GM23338 (cell line): ENCODE measurements at regions not wholly inside any gene's neighbourhood (a gene's known extent, or its start where the extent isn't known, plus 50 kb on each side); places are given as distances from the start of the nearest gene placed in this dataset.

ENCODE experiments used
- ATAC-seq: fragments of 200-7000 bp; cut with Tn5 transposase; 3 replicates; pipeline ENCODE4 v1.9.1; 2020
- DNase-seq: peaks from one replicate; pipeline ENCODE4 v3.0.0-alpha.2; 2015; ENCODE audit warnings: low spot score
- H2AFZ ChIP-seq: fragments of 200-600 bp; sonication (generic); 2 replicates; pipeline ENCODE4 v1.8.0; 2016; ENCODE audit warnings: antibody characterized with exemption, mild to moderate bottlenecking, moderate library complexity
- H3F3A ChIP-seq: fragments of 200-600 bp; sonication (generic); replicated peaks from 2 replicates; pipeline ENCODE4 v1.8.0; 2017; ENCODE audit warnings: antibody characterized with exemption, mixed run types, low read depth
- H3K27ac ChIP-seq: fragments of 200-600 bp; sonication (generic); 2 replicates; pipeline ENCODE4 v1.6.1; 2016; ENCODE audit warnings: low read depth
- H3K27me3 ChIP-seq: fragments of 200-600 bp; sonication (generic); 2 replicates; pipeline ENCODE4 v1.8.0; 2016; ENCODE audit warnings: mild to moderate bottlenecking, mixed run types, moderate library complexity; ENCODE audit not compliant: insufficient read depth
- H3K36me3 ChIP-seq: fragments of 200-600 bp; sonication (generic); 2 replicates; pipeline ENCODE4 v1.8.0; 2016; ENCODE audit warnings: mild to moderate bottlenecking; ENCODE audit not compliant: insufficient read depth
- H3K4me1 ChIP-seq: fragments of 200-600 bp; sonication (generic); 2 replicates; pipeline ENCODE4 v1.8.0; 2016; ENCODE audit warnings: mild to moderate bottlenecking, moderate library complexity; ENCODE audit not compliant: insufficient read depth
- H3K4me2 ChIP-seq: fragments of 200-600 bp; sonication (generic); 2 replicates; pipeline ENCODE4 v1.7.1; 2017; ENCODE audit warnings: mixed run types
- H3K4me3 ChIP-seq: fragments of 200-600 bp; sonication (generic); 2 replicates; pipeline ENCODE4 v1.6.1; 2016; ENCODE audit warnings: mixed run types
- H3K79me2 ChIP-seq: fragments of 200-600 bp; sonication (generic); replicated peaks from 2 replicates; pipeline ENCODE4 v1.8.0; 2017; ENCODE audit warnings: mild to moderate bottlenecking; ENCODE audit not compliant: insufficient read depth
- H3K9me2 ChIP-seq: fragments of 200-600 bp; sonication (generic); 2 replicates; pipeline ENCODE4 v1.8.0; 2017; ENCODE audit not compliant: insufficient read depth
- H4K20me1 ChIP-seq: fragments of 200-600 bp; sonication (generic); replicated peaks from 2 replicates; pipeline ENCODE4 v1.8.0; 2017; ENCODE audit warnings: mild to moderate bottlenecking; ENCODE audit not compliant: insufficient read depth
- H3K27ac Mint-ChIP-seq: 2 replicates; pipeline ENCODE4 v1.8.0; 2020; ENCODE audit warnings: inconsistent platforms, mild to moderate bottlenecking, moderate library complexity, mixed read lengths
- H3K27me3 Mint-ChIP-seq: 3 replicates; pipeline ENCODE4 v1.8.0; 2022; ENCODE audit warnings: low read depth, mild to moderate bottlenecking, moderate library complexity, mixed read lengths, inconsistent platforms; ENCODE audit not compliant: insufficient read depth, poor library complexity
- H3K36me3 Mint-ChIP-seq: 3 replicates; pipeline ENCODE4 v1.8.0; 2021; ENCODE audit warnings: low read depth, mild to moderate bottlenecking, inconsistent platforms, moderate library complexity, mixed read lengths
- H3K4me1 Mint-ChIP-seq: 3 replicates; pipeline ENCODE4 v1.8.0; 2020; ENCODE audit warnings: mild to moderate bottlenecking, inconsistent platforms, mixed read lengths
- H3K4me3 Mint-ChIP-seq: 3 replicates; pipeline ENCODE4 v1.8.0; 2021; ENCODE audit warnings: moderate library complexity, mild to moderate bottlenecking, inconsistent platforms, mixed read lengths
- H3K9me3 Mint-ChIP-seq: 3 replicates; pipeline ENCODE4 v1.8.0; 2020; ENCODE audit warnings: moderate library complexity, mild to moderate bottlenecking, inconsistent platforms, mixed read lengths
- CREB1 ChIP-seq: fragments of 250-450 bp; sonication (Bioruptor Pico); IDR thresholded peaks from 2 replicates; pipeline ENCODE4 v1.5.0; 2020; ENCODE audit warnings: low read depth, mild to moderate bottlenecking, moderate library complexity
- CTCF ChIP-seq, 2 experiments: fragments of 200-600 bp in 1 of 2; sonication (generic) in 1 of 2; conservative IDR thresholded peaks; 2 replicates each; pipeline versions ENCODE4 v1.5.1 to v1.6.1; 2016 to 2017; ENCODE audit warnings: antibody characterized with exemption in 2 of 2, low read depth in 2 of 2, mild to moderate bottlenecking in 2 of 2, moderate library complexity in 1 of 2
- EZH2 ChIP-seq: fragments of 200-600 bp; sonication (generic); IDR thresholded peaks from one replicate; pipeline ENCODE4 v1.8.0; 2017; ENCODE audit warnings: antibody characterized with exemption, mild to moderate bottlenecking, low read depth; ENCODE audit not compliant: unreplicated experiment
- EZH2phosphoT487 ChIP-seq: fragments of 200-600 bp; sonication (generic); IDR thresholded peaks from one replicate; pipeline ENCODE4 v1.8.1; 2018; ENCODE audit warnings: antibody characterized with exemption; ENCODE audit not compliant: unreplicated experiment
- JUNB ChIP-seq: IDR thresholded peaks from one replicate; pipeline ENCODE4 v1.6.1; 2016; ENCODE audit warnings: antibody characterized with exemption; ENCODE audit not compliant: unreplicated experiment
- POLR2AphosphoS5 ChIP-seq: IDR thresholded peaks from 2 replicates; pipeline ENCODE4 v1.6.1; 2016; ENCODE audit warnings: antibody characterized with exemption, low read depth
- STAT1 ChIP-seq: IDR thresholded peaks from one replicate; pipeline ENCODE4 v1.6.1; 2016; ENCODE audit warnings: antibody characterized with exemption; ENCODE audit not compliant: unreplicated experiment
- ZNF114 ChIP-seq: fragments of 250-450 bp; sonication (Bioruptor Pico); IDR thresholded peaks from 2 replicates; pipeline ENCODE4 v1.5.0; 2020; ENCODE audit warnings: mild to moderate bottlenecking, moderate library complexity
- ZNF331 ChIP-seq: fragments of 250-450 bp; sonication (Bioruptor Pico); IDR thresholded peaks from 2 replicates; pipeline ENCODE4 v1.5.0; 2020; ENCODE audit warnings: low read depth, mild to moderate bottlenecking, moderate library complexity
- TF ChIP-seq, protein P1 (sequence below): IDR thresholded peaks from one replicate; pipeline ENCODE4 v1.6.1; 2018; ENCODE audit warnings: antibody characterized with exemption; ENCODE audit not compliant: unreplicated experiment
- TF ChIP-seq, protein P2 (sequence below): fragments of 250-450 bp; sonication (Bioruptor Pico); IDR thresholded peaks from 2 replicates; pipeline ENCODE4 v1.5.0; 2020; ENCODE audit warnings: mild to moderate bottlenecking, moderate library complexity
- TF ChIP-seq, protein P3 (sequence below): IDR thresholded peaks from 2 replicates; pipeline ENCODE4 v1.6.1; 2016; ENCODE audit warnings: antibody characterized with exemption

DNA sequence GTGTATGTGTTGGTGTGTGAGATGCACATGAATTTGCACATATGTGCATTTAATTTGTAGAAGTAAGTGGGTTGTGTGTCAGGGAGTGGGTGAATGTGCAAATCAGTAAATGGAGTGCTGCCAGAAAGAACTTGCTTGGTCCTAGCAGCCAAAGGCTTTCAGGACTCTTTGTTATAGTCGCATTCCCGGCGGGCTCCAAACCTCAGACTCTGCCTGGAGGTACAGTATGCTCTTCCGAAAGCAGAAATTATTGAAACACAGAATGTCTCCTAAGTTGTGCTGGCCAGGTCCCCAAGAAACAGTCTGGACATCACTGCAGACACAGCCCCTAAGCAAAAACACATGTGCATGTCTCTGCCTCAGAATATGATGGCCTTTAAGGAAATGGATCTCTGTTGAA, 232.4 kb downstream of the INSIG2 start:
- Histone ChIP-seq H3F3A (no peaks in the 10 kb centered on the region), H3K27ac (peak overlapping the region; percentile 89), H3K9me2 (no peaks in the 10 kb centered on the region; the same call in 1 of the 2 replicates), H3K4me3 (peak overlapping the region; percentile 28), H3K79me2 (no peaks in the 10 kb centered on the region), H4K20me1 (no peaks in the 10 kb centered on the region), H3K27me3 (no peaks in the 10 kb centered on the region), H3K4me1 (peaks cover 47% of the 10 kb centered on the region), H3K4me2 (peak overlapping the region; percentile 50), H2AFZ (no peak overlapping the region), H3K36me3 (no peaks in the 10 kb centered on the region)
- peak overlapping the region; percentile 70 for H3K4me3 Mint-ChIP-seq
- DNase-seq (peak; percentile 33), ATAC-seq (peak; percentile 13)
- H3K36me3 Mint-ChIP-seq = no peaks in the 10 kb centered on the region; the same call in 2 of the 3 replicates
- TF ChIP-seq, protein P1, sequence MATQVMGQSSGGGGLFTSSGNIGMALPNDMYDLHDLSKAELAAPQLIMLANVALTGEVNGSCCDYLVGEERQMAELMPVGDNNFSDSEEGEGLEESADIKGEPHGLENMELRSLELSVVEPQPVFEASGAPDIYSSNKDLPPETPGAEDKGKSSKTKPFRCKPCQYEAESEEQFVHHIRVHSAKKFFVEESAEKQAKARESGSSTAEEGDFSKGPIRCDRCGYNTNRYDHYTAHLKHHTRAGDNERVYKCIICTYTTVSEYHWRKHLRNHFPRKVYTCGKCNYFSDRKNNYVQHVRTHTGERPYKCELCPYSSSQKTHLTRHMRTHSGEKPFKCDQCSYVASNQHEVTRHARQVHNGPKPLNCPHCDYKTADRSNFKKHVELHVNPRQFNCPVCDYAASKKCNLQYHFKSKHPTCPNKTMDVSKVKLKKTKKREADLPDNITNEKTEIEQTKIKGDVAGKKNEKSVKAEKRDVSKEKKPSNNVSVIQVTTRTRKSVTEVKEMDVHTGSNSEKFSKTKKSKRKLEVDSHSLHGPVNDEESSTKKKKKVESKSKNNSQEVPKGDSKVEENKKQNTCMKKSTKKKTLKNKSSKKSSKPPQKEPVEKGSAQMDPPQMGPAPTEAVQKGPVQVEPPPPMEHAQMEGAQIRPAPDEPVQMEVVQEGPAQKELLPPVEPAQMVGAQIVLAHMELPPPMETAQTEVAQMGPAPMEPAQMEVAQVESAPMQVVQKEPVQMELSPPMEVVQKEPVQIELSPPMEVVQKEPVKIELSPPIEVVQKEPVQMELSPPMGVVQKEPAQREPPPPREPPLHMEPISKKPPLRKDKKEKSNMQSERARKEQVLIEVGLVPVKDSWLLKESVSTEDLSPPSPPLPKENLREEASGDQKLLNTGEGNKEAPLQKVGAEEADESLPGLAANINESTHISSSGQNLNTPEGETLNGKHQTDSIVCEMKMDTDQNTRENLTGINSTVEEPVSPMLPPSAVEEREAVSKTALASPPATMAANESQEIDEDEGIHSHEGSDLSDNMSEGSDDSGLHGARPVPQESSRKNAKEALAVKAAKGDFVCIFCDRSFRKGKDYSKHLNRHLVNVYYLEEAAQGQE = no peak
- TF ChIP-seq JUNB (no peak), CREB1 (CRISPR knock-in tag) (no peak), CTCF (conservative IDR thresholded peaks at IDR 0.05; ENCODE audit: low read depth in 2 of 2) (no peak), EZH2 (no peak), EZH2phosphoT487 (no peak), ZNF114 (CRISPR knock-in tag) (no peak), POLR2AphosphoS5 (no peak), ZNF331 (CRISPR knock-in tag) (no peak), STAT1 (no peak)
- TF ChIP-seq, protein P2, sequence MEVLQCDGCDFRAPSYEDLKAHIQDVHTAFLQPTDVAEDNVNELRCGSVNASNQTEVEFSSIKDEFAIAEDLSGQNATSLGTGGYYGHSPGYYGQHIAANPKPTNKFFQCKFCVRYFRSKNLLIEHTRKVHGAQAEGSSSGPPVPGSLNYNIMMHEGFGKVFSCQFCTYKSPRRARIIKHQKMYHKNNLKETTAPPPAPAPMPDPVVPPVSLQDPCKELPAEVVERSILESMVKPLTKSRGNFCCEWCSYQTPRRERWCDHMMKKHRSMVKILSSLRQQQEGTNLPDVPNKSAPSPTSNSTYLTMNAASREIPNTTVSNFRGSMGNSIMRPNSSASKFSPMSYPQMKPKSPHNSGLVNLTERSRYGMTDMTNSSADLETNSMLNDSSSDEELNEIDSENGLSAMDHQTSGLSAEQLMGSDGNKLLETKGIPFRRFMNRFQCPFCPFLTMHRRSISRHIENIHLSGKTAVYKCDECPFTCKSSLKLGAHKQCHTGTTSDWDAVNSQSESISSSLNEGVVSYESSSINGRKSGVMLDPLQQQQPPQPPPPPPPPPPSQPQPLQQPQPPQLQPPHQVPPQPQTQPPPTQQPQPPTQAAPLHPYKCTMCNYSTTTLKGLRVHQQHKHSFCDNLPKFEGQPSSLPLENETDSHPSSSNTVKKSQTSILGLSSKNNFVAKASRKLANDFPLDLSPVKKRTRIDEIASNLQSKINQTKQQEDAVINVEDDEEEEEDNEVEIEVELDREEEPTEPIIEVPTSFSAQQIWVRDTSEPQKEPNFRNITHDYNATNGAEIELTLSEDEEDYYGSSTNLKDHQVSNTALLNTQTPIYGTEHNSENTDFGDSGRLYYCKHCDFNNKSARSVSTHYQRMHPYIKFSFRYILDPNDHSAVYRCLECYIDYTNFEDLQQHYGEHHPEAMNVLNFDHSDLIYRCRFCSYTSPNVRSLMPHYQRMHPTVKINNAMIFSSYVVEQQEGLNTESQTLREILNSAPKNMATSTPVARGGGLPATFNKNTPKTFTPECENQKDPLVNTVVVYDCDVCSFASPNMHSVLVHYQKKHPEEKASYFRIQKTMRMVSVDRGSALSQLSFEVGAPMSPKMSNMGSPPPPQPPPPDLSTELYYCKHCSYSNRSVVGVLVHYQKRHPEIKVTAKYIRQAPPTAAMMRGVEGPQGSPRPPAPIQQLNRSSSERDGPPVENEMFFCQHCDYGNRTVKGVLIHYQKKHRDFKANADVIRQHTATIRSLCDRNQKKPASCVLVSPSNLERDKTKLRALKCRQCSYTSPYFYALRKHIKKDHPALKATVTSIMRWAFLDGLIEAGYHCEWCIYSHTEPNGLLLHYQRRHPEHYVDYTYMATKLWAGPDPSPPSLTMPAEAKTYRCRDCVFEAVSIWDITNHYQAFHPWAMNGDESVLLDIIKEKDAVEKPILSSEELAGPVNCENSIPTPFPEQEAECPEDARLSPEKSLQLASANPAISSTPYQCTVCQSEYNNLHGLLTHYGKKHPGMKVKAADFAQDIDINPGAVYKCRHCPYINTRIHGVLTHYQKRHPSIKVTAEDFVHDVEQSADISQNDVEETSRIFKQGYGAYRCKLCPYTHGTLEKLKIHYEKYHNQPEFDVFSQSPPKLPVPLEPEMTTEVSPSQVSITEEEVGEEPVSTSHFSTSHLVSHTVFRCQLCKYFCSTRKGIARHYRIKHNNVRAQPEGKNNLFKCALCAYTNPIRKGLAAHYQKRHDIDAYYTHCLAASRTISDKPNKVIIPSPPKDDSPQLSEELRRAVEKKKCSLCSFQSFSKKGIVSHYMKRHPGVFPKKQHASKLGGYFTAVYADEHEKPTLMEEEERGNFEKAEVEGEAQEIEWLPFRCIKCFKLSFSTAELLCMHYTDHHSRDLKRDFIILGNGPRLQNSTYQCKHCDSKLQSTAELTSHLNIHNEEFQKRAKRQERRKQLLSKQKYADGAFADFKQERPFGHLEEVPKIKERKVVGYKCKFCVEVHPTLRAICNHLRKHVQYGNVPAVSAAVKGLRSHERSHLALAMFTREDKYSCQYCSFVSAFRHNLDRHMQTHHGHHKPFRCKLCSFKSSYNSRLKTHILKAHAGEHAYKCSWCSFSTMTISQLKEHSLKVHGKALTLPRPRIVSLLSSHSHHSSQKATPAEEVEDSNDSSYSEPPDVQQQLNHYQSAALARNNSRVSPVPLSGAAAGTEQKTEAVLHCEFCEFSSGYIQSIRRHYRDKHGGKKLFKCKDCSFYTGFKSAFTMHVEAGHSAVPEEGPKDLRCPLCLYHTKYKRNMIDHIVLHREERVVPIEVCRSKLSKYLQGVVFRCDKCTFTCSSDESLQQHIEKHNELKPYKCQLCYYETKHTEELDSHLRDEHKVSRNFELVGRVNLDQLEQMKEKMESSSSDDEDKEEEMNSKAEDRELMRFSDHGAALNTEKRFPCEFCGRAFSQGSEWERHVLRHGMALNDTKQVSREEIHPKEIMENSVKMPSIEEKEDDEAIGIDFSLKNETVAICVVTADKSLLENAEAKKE (CRISPR knock-in tag) = no peak
- TF ChIP-seq, protein P3, sequence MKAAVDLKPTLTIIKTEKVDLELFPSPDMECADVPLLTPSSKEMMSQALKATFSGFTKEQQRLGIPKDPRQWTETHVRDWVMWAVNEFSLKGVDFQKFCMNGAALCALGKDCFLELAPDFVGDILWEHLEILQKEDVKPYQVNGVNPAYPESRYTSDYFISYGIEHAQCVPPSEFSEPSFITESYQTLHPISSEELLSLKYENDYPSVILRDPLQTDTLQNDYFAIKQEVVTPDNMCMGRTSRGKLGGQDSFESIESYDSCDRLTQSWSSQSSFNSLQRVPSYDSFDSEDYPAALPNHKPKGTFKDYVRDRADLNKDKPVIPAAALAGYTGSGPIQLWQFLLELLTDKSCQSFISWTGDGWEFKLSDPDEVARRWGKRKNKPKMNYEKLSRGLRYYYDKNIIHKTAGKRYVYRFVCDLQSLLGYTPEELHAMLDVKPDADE = no peak
- no peaks in the 10 kb centered on the region for H3K27me3 Mint-ChIP-seq
- H3K9me3 Mint-ChIP-seq = no peaks in the 10 kb centered on the region; the same call in 2 of the 3 replicates
- peaks cover 62% of the 10 kb centered on the region for H3K4me1 Mint-ChIP-seq
- peak overlapping the region; percentile 98 for H3K27ac Mint-ChIP-seq
